Kidney glomerular epithelial cell (primary cell): ENCODE measurements at regions not wholly inside any gene's neighbourhood (a gene's known extent, or its start where the extent isn't known, plus 50 kb on each side); places are given as distances from the start of the nearest gene placed in this dataset.

Source experiments
- DNase-seq: peaks from one replicate; lab custom pipeline; 2025; lab: John Stamatoyannopoulos, UW

GRCh38 chr5:125560476-125561225, 814.2 kb upstream of the ZNF608 start:
- DNase-seq: no peak

- DNase-seq: no peak
Measured at GRCh38 chr5:125564317-125564975, 818.0 kb upstream of the ZNF608 start.

- no peak for DNase-seq
Measured at GRCh38 chr5:125574491-125575044, 828.1 kb upstream of the ZNF608 start.

- DNase-seq: no peak
Measured at GRCh38 chr5:125575171-125575890, 828.9 kb upstream of the ZNF608 start.

GRCh38 chr5:125575891-125576505, 829.6 kb upstream of the ZNF608 start:
- DNase-seq: no peak

GRCh38 chr5:125576822-125577221, 830.4 kb upstream of the ZNF608 start:
- DNase-seq: no peak

- DNase-seq: no peak
Measured at GRCh38 chr5:125578551-125578950, 832.1 kb upstream of the ZNF608 start.

GRCh38 chr5:125579182-125579581, 832.7 kb upstream of the ZNF608 start:
- DNase-seq: no peak

- no peak for DNase-seq
Measured at GRCh38 chr5:125581311-125581710, 834.9 kb upstream of the ZNF608 start.

- no peak for DNase-seq
Measured at GRCh38 chr5:125582352-125582751, 835.9 kb upstream of the ZNF608 start.

- DNase-seq: no peak
Measured at GRCh38 chr5:125583321-125584139, 837.1 kb upstream of the ZNF608 start.

- no peak for DNase-seq
Measured at GRCh38 chr5:125584140-125584520, 837.7 kb upstream of the ZNF608 start.

- no peak for DNase-seq
Measured at GRCh38 chr5:125587631-125588030, 835.6 kb upstream of the GRAMD2B start.

GRCh38 chr5:125592856-125593255, 830.4 kb upstream of the GRAMD2B start:
- no peak for DNase-seq

- no peak for DNase-seq
Measured at GRCh38 chr5:125595095-125595494, 828.1 kb upstream of the GRAMD2B start.

GRCh38 chr5:125595845-125596244, 827.4 kb upstream of the GRAMD2B start:
- DNase-seq: no peak

- no peak for DNase-seq
Measured at GRCh38 chr5:125597338-125597737, 825.9 kb upstream of the GRAMD2B start.

GRCh38 chr5:125600559-125600958, 822.6 kb upstream of the GRAMD2B start:
- no peak for DNase-seq

- DNase-seq: no peak
Measured at GRCh38 chr5:125602184-125602583, 821.0 kb upstream of the GRAMD2B start.

GRCh38 chr5:125603321-125603720, 819.9 kb upstream of the GRAMD2B start:
- no peak for DNase-seq

- DNase-seq: no peak
Measured at GRCh38 chr5:125604104-125604503, 819.1 kb upstream of the GRAMD2B start.
